ENCODE measurements at regions not wholly inside any gene's neighbourhood (a gene's known extent, or its start where the extent isn't known, plus 50 kb on each side); places are given as distances from the start of the nearest gene placed in this dataset.

- no peak for DNase-seq (ENCODE audit: low read depth in 2 of 2, low spot score in 1 of 2)
Measured at GRCh38 chr12:98329589-98329988, 185.8 kb upstream of the TMPO start.

- DNase-seq (ENCODE audit: low read depth in 2 of 2, low spot score in 1 of 2), result no peak
Measured at GRCh38 chr12:98332642-98333041, 182.7 kb upstream of the TMPO start.

GRCh38 chr12:98334768-98335167 is 180.6 kb upstream of the TMPO start:
- no peak for DNase-seq (ENCODE audit: low read depth in 2 of 2, low spot score in 1 of 2)

GRCh38 chr12:98341026-98341425 is 174.4 kb upstream of the TMPO start:
- no peak for DNase-seq (ENCODE audit: low read depth in 2 of 2, low spot score in 1 of 2)

- DNase-seq (ENCODE audit: low read depth in 2 of 2, low spot score in 1 of 2), result no peak
Measured at GRCh38 chr12:98341732-98342131, 173.7 kb upstream of the TMPO start.

- DNase-seq (ENCODE audit: low read depth in 2 of 2, low spot score in 1 of 2), result no peak
Measured at GRCh38 chr12:98343002-98343567, 172.3 kb upstream of the TMPO start.

DNA sequence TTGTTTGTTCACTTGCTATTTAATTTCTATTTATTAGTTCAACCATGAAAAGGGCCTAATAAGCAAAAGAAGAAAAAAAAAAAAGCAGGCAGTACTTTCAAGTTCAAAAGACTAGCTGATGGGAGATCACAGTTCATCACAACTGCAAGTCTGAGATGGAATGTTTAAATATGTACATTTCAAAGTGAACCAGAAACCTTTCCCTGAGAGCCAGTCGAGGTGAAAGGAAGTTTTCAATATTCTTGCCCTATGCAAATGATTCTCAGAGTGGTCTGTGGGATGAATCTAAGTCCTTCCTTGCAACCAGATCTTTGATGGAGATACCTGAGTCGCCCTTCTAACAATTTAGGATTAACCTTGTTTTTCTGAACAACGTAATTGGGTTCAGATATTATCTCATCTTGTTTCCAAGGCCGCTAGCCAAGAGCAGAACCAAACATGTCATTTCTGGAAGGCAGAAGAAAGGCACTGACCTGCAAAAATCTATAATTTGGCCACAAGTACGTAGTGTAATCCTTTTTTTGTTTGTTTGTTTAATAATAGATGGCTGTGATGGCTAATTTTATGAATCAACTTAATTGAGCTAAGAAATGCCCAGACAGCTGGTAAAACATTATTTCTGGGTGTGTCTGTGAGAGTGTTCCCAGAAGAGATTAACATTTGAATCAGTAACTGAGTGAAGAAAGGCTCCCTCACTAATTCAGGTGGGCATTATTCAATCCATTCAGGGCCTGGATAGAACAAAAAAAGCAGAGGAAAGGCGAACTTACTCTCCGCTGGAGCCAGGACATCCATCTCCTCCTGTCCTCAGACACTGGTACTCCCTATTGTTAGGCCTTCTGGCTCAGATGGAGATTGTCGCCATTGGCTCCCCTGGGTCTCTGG is 171.1 kb upstream of the TMPO start:
- DNase-seq (ENCODE audit: low read depth in 2 of 2, low spot score in 1 of 2), result no peak

DNA sequence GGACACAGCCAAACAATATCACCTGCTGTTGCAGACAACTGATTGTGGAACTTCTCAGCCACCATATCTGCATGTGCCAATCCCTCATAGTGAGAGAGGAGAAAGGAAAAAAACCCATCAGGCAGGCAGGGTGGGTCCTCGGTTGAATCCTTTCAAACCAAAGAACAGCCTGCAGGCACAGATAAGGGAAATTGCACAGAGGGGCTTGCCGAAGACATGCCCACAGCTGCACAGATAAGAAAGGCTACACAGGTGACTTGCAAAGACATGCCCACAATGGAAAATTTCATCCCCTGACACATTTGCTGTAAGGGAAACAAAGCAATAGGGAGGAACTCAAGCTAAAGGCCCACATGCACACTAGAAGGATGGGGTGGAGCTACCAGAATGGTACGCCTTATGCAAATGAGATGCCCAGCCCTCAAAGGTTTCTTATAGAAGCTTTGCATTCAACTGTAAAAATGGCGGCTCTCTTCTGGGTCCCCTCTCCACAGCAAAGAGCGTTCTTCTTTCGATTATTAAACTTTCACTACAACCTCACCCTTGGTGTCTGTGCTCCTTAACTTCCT is 170.0 kb upstream of the TMPO start:
- DNase-seq (ENCODE audit: low read depth in 2 of 2, low spot score in 1 of 2), result no peak

DNA sequence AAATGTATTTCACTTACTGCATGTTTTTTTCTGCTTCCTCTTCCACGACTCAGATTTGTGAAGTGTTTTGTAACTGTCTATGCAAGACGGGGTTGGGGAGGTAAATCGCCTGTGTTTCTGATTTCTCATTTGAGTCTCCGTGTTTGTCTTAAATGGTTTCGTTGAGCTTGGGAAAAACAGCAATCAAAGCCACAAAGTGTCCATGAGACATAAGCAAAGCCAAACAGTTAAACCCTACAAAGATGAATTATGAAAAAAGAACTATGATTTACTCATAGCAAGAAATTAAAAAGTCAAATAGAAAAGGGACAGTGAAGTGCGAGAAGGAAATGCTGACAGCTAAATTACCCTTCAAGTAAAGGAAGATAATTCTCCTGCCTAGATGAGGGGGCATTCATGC is 164.3 kb upstream of the TMPO start:
- no peak for DNase-seq (ENCODE audit: low read depth in 2 of 2, low spot score in 1 of 2)

DNA sequence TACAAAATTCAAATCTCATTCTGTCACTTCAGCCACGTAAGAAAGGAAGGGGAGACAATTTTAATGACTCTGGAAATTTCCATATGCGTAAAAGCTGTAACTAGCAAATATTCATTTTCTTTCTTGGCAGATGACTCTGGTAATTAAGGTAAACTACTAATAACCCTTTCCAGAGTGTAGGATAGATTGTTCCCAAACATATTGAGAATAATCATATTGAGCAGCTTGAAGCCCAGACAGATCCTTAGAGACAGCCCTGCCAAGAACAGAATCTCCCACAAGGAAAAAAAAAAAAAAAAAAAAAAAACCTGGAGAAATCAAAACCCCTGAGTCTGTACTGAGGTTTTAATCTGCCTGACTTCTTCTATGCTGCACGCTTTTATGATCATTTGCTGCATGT is 163.6 kb upstream of the TMPO start:
- no peak for DNase-seq (ENCODE audit: low read depth in 2 of 2, low spot score in 1 of 2)

DNA sequence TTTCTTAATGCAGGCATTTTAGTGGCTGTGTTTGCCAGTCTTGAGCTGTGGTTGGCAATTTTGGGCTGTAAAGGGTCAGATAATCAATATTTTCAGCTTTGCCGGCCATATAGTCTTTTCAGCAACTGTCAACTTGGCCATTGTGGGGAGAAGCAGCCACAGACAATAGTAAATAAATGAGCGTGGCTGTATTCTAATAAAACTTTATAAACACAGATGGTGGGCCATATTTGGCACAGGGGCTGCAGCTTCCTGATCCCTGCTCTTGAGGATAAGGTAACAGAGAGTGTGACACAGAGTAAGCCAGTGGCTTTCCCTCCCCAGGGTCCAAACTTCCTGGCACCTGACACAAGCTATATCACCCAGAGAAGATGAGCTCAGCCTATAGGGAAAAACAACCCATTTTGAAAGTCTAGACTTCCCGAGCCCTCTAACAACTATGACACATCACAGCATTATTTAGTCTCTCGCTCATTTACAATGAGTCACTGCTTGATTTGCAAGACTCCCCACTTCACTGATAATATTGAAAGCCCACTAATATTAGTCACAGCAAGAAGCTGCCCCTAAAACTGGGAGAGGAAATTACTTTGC is 163.1 kb upstream of the TMPO start:
- no peak for DNase-seq (ENCODE audit: low read depth in 2 of 2, low spot score in 1 of 2)

DNA sequence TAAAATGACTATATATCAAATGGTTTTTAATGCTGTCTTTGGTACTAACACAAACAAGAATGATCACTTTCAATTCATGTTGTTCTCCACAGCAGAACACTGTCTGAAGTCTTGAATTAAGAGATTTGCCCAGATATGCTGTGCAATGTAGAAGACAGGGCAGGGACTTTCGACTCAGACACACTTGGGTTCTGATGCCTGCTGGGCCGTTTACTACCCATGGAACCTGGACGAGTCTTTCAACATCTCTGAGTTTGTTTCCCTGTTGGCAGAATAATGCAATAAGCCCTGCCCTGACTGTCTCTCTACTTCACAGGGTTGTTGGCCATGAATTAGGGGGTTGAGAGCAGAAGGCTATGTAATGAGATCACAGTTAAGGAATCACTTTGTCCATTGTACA is 162.6 kb upstream of the TMPO start:
- DNase-seq (ENCODE audit: low read depth in 2 of 2, low spot score in 1 of 2), result no peak

DNA sequence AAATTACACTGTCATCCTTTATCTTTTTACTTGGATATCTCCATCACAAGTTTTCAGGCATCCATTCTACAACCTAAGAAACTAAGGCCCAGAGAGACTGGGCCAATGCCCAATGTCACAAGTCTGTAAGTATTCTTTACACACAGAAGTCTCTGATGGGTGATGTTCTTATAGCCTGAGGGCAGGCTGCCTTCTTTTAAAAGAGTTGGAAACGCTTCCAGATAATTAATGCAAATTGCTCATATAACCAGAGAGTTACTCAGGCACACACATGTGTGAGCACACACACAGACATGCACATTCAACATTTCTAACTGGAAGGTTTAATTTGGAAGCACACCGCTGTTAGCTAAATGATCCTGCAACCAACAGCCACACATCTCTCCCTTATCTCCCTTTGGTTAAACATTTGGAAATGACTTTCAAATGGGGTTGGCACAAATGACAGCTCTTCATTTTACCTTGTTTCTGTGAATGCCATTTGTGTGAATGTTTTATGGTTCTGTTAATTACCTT is 160.8 kb upstream of the TMPO start:
- DNase-seq (ENCODE audit: low read depth in 2 of 2, low spot score in 1 of 2), result no peak

- no peak for DNase-seq (ENCODE audit: low read depth in 2 of 2, low spot score in 1 of 2)
Measured at GRCh38 chr12:98355322-98355721, 160.1 kb upstream of the TMPO start.

- no peak for DNase-seq (ENCODE audit: low read depth in 2 of 2, low spot score in 1 of 2)
Measured at GRCh38 chr12:98355933-98356332, 159.5 kb upstream of the TMPO start.

GRCh38 chr12:98358144-98358543 is 157.2 kb upstream of the TMPO start:
- no peak for DNase-seq (ENCODE audit: low read depth in 2 of 2, low spot score in 1 of 2)

DNA sequence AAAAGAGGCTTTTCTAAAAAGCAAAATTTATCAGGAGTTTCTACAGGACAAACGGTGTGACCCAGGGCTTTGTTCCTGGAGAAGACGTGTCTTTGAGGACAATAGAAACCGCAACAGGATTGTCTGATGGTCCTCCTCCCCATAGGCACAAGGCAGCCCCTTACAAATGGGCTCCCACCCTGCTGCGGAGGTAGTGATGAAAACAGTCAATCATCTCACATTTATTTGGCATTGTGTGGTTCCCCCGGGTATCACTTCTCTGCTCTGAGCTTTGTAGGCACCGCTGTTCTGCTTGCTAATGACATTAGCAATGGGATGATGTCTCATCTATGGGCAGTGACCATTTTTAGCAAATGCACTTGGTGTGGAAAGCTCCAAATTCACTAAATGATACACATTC is 155.5 kb upstream of the TMPO start:
- no peak for DNase-seq (ENCODE audit: low read depth in 2 of 2, low spot score in 1 of 2)

- no peak for DNase-seq (ENCODE audit: low read depth in 2 of 2, low spot score in 1 of 2)
Measured at GRCh38 chr12:98360401-98360800, 155.0 kb upstream of the TMPO start.

GRCh38 chr12:98369581-98369980 is 145.8 kb upstream of the TMPO start:
- DNase-seq (ENCODE audit: low read depth in 2 of 2, low spot score in 1 of 2), result no peak

GRCh38 chr12:98370976-98371375 is 144.4 kb upstream of the TMPO start:
- DNase-seq (ENCODE audit: low read depth in 2 of 2, low spot score in 1 of 2), result no peak

GRCh38 chr12:98371419-98371818 is 144.0 kb upstream of the TMPO start:
- no peak for DNase-seq (ENCODE audit: low read depth in 2 of 2, low spot score in 1 of 2)
